Uterus (tissue), 2 donors: ENCODE measurements at regions not wholly inside any gene's neighbourhood (a gene's known extent, or its start where the extent isn't known, plus 50 kb on each side); places are given as distances from the start of the nearest gene placed in this dataset.

Source experiments
- CTCF ChIP-seq, 4 experiments: fragments of 200-600 bp in 2 of 4; fragments of 450-650 bp in 2 of 4; sonication (generic) in 2 of 4; IDR thresholded peaks; one replicate each; pipeline ENCODE4 v1.5.1; 2016 to 2019; ENCODE audit warnings: antibody characterized with exemption in 4 of 4, mild to moderate bottlenecking in 2 of 4, moderate library complexity in 1 of 4
- POLR2A ChIP-seq, 2 donors: fragments of 450-650 bp; IDR thresholded peaks; one replicate each; pipeline ENCODE4 v1.6.1; 2016; ENCODE audit warnings: antibody characterized with exemption in 2 of 2, mild to moderate bottlenecking in 1 of 2, moderate library complexity in 1 of 2

DNA sequence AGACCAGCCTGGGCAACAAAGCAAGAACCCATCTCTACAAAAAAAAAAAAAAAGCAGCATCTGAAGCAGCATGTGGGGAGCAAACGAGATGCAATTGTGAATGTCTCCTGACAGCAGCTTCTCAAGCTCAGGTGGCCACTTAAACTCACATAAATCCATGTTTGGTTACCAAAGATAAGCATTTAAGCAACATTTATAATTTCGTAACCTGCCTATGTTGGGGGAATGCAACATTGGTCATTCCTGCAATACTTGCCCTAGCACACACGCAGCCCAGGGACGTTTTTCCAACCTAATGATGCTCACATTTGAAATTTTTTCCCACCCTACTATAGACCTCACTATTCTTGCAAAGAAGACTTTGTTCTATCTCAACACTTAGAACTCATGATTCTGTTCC is 113.3 kb downstream of the ZFP64 start:
- TF ChIP-seq CTCF (IDR thresholded peaks at IDR 0.05) (no peak), POLR2A (IDR thresholded peaks at IDR 0.05) (no peak)
